NCI-H1694 treated with DMSO at 0.1 percent for 48 hours (cell line): ENCODE measurements at regions not wholly inside any gene's neighbourhood (a gene's known extent, or its start where the extent isn't known, plus 50 kb on each side); places are given as distances from the start of the nearest gene placed in this dataset.

ENCODE experiments used
- DNase-seq: peaks from one replicate; lab custom pipeline; 2025; lab: John Stamatoyannopoulos, UW

DNA sequence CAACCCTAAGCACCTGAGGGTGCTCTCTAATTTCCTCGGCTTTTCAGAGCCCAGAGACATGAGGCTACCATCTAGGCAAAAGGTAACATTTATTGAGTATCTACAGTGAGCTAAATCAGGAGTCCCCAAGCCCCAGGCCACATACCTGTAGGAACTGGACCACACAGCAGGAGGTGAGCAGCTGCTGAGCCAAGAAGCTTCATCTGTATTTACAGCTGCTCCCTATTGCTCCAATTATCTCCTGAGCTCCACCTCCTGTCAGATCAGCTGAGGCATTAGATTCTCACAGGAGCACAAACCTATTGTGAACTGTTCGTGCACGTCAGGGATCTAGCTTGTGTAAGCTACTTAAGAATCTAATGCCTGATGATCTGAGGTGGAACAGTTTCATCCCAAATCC, 70.2 kb downstream of the RND3 start:
- DNase-seq = no peak

DNA sequence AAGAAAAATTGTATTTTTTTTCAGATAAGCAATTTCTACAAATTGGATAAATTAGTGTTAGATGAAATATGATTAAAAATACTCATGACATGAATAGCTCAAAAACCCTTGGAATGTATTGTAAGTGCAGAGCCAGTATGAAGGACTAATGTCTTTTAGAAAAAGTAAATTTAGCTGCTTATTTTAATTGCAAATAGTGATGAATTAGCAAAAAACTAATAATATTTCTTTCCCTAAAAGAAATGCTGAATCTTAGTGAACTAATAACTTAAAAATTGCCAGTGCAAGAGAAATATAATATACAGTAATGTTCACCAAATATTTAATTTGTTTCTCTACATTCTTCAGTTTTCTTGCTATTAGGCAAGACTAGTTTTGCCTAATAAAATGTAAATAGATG, 72.4 kb downstream of the RND3 start:
- no peak for DNase-seq

DNA sequence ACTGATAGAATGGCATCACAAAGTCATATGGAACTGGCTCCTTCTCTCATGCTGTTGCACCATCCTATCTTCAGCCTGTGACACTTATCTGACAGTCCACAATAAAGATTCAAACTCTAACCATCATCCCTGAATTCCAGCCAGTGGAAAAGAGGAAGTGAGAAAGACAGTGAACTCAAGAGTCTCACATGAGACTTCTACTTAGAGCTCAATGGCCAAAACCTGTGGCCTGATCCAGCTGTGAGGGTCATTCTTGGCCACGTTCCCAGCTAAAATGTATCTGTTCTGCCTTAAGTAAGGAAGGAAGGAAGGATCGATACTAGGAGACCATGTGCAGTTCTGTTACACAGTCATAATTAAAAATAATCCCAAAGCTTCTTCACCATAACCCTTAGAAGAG, 73.6 kb downstream of the RND3 start:
- DNase-seq = no peak

DNA sequence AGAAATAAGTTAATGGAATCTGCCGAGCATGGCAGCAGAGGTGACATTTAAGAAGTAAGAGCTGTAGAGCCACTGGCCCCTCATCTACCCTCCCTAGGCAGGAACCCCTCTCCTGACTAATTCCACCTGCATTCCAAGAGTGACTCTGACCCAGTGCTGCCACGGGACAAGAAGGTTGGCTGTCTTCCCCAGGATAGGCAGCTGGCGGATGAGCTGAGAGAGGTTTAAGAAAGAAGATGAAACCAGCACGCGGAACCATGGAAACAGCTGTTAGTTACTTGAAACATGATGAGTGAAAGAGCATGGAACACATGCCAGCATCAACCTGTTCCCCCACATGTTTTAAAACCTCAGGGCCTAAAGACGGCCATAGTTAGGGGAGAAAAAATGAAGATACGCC, 74.1 kb downstream of the RND3 start:
- no peak for DNase-seq

DNA sequence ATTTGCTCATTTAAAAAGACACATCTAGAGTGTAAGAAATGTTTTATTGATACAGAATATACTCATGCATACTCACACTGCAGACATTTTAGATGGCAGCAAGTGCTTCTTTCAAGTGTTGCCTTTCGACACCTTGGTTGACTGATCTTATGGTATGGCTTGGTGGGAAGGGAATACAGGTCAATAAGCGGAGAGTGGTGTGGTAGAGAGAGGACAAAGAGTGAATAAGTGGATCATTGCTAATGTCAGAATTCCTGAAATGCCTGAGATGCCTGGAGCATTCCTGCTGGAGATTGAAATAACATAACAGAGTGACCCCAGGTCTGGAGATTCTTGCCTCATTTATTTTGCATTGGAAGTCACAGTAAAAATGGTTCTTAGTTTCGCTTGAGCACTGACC, 76.7 kb downstream of the RND3 start:
- DNase-seq = no peak

DNA sequence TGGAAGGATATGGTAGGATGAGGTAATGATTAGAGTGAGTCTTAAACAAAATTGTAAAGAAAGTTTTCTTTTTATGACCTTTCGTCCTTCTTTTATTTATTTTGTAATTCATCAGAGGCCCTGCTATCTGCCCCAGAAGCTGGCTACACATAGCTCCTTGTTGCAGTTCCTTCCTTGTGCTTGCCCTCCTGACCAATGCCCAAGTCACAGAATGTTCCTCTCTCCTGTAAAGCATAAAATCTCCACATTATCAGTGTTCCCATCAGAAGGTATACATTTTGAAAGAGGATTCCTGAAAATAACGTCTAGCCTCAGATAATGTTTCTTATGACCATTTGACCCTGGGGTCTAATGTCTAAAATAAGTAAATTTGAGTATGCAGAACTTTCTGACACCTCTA, 78.3 kb downstream of the RND3 start:
- no peak for DNase-seq

DNA sequence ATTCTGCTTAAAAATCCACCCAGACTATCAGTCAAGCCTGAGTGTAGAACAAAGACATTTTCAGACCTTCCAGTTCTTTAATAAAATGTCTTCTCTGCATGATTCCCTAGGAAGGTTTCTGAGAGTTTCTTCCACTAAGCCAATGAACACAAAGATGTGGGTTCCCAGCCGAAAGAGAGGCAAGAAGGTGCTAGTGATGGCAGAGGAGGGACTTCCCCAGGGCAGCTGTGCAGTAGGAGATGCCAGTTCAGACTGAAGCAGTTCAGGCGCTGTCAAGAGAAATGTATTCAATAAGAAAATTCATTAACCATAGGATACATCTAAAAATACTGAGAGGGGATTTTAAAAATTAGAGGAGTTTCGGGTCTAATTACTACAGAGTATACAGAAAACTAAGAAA, 83.3 kb downstream of the RND3 start:
- no peak for DNase-seq

DNA sequence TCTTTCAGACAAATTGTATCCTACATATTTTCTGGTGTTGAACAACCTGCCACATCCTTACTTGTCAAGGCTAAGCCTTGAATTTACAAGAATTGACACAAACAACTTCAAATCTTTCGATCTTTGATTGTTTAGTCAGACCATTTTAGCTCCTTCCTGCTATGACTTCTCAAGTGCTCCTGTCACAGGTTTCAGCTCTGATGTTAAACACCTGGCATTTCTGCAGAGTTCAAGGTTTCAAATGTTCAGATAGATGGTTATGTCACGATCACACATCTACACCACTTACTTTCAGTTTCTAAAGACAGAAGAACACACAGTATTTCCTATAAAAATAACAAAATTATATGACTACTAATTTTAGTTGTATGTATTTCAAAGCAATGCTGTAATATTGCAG, 84.0 kb downstream of the RND3 start:
- no peak for DNase-seq

DNA sequence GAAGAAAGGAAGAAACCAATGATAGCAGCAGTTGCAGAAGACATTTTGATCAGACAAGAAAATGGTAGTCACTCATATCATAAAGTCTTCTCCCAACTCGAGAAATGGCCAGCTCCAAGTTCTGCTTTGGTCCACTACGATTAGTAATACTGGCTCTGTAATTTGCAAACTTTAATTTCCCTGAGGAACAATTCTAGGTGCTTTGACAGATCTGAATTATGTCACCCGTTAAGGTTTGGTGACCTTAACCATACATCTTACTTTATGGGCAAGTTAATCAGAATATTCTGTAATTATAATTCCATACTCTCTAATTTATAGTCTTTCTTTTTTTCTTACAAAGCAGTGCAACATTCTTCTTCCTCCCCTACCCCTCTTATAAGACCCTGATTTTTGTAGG, 84.5 kb downstream of the RND3 start:
- DNase-seq = no peak

DNA sequence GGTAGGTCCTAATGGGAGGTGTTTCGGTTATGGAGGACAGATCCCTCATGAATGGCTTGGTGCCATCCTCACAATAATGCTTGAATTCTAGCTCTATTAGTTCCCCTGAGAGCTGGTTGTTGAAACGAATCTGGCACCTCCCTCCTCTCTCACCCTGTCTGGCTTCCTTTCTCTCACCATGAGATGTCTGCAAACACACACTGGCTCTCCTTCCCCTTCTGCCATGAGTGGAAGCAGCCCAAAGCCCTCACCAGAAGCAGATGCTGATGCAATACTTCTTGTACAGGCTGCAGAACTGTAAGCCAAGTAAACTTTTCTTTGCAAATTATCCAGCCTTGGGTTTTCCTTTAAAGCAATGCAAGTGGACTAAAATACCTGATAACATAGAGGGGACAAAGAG, 86.6 kb downstream of the RND3 start:
- DNase-seq = no peak

DNA sequence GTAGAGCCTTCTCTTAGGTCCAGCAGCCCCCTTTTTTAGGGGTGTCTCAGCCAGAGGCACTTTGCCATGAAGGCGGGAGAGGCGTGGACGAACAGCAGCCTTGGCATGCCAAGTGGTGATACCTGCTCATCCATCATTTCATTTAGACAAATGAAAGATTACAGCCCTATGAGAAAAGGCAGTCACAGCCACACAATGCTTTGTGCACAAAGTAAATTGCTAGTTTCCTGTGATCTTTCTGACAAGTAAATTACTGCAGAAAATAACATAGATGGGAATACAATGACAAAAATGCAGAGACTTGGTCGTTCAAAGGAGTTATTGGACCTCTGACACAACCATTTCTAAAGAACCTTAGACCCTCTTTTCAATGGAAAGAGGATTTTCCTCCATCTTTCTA, 94.9 kb downstream of the RND3 start:
- no peak for DNase-seq

DNA sequence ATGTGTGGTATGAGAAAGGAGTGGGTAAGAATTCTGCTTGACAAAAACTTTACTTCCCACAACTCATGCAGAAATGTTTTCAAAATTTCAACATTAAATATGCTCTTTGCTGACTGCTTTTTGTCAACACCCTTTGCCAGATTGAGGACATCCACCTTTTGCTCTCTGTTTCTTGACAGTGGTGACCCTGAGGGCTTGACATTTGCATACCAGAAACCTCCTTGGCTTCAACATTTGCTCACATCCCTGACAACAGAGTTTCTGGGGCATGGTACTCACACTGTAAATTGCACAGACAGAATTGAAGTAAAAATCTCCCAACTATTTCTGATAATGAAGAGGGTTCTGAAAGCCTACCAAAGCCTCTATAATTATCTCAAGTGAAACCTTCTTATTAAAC, 95.7 kb downstream of the RND3 start:
- no peak for DNase-seq

DNA sequence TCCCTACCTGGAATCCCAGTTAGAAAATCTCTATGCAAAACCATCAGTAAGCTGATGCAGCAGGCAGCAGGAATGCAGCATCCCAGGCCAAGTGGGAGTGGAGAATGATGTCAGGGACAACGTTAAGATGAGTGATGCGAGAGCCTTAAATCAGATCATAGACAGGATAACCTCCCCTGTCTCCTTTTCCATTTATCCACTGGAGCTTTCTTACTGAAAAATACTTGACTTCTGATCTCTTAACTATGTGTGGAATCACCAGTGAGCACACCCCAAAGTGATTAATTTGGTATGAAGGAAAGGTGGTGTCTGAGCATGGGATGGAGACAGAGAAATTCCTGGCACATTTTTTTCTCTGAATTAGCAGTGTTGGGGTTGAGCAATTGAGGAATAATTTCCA, 98.0 kb downstream of the RND3 start:
- DNase-seq = no peak

DNA sequence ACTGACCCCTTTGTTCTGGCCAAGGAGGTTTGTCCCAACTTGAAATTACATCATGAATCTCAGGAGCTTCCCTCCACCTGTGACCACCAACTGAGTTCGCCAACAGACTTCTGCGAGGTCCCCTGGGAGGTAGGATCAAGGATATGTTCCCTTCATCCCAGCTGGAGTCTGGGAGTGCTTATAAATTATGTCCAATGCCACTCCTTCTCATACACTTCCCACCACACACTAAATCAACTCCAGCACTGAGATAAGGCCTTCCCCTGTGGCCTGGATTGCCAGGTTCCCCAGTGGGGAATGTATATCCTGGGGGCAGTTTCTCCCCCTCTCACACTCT, 99.2 kb downstream of the RND3 start:
- no peak for DNase-seq

DNA sequence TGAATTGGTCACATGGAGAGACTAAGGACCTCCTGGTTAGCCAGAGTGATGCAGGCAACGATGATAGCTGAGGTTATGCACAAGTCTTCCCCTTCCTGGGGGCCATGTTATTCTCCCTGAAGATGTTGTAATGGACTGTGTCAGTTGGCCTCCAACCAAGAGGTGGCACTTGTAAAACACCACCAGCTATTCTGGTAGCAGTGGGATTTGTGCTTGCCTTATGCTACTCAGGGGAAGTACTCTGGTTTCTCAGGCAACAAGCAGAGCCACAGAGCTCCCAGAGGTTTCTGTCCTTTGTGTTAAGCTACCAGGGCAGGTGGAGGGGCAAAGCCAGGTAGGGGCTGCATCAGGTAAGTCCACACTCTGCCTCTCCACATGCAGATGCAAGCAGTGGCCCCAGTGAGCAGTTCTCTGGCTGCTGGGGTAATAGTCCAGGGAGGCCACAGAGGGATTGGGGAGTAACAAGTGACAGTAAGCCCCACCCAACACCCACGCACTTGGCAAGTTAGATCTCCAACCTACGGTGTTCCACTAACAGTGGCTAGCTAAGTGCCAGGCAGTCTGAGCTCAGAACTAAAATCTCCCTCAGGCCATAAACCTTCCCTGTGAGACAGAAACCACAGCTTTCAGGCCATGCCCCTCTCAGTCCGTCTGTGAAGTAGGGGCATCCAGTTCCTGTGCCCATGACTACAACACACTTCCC, 99.7 kb downstream of the RND3 start:
- no peak for DNase-seq

DNA sequence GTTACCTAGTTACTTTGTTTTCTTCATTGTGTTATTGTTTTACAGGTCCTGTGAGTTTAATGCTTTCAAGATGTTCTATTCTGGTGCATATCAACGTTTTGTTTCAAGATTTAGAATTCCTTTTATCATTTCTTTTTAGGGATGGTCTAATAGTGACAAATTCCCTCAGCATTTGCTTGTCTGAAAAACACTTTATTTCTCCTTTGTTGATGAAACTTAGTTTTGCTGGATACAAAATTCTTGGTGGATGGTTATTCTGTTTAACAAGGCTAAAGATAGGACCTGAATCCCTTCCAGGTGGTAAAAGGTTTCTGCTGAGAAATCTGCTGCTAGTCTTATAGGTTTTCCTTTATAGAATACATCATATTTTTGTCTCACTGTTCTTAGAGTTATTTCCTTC, 102.3 kb downstream of the RND3 start:
- no peak for DNase-seq

DNA sequence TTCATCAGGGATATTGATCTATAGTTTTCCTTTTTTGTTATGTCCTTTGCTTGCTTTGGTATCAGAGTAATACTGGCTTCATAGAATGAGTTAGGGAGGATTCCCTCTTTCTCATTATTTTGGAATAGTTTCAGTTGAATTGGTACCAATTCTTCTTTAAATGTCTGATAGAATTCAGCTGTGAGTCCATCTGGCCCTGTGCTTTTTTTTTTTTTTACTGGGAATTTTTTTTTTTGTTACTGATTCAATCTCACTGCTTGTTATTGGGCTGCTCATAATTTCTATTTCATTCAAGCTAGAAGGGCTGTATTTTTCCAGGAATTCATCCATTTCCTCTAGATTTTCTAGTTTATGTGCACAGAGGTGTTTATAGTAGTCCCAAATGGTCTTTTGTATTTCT, 103.9 kb downstream of the RND3 start:
- no peak for DNase-seq

DNA sequence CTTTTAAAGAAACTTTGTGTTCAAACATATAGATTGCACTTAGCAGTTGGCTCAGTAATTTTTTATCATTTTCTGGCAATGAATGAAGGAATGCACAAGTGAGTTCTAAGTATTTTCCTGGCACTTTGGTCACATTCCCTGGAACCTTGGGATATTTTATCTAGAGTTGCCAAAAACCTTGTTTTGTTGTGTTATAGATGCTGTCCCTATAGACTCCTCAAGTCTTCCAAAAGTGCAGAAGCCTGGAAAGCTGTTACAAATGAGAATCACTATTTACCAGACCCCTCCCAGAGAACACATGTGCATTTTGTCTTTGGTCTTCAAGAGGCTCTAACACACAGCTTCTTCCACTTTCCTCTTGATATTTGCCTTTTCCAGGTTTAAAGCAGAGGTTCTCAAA, 108.3 kb downstream of the RND3 start:
- no peak for DNase-seq

DNA sequence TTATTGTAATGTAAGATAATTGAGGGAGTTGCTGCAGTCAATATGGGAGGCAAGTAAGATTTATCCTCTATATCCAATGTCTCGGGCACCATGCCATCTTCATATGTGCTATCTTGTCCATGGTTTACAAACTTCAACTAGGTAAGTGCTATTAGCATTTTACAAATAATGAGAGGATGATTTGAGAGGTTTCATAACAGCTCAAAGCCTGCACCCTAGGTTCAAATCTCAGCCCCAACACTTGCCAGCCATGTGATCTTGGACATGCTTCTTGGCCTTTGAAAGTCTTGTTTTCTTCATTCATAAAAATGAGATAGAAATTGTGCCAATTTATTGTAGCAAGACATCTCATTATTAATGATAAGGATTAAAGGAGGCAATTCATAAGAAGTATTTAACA, 108.8 kb downstream of the RND3 start:
- DNase-seq = no peak

DNA sequence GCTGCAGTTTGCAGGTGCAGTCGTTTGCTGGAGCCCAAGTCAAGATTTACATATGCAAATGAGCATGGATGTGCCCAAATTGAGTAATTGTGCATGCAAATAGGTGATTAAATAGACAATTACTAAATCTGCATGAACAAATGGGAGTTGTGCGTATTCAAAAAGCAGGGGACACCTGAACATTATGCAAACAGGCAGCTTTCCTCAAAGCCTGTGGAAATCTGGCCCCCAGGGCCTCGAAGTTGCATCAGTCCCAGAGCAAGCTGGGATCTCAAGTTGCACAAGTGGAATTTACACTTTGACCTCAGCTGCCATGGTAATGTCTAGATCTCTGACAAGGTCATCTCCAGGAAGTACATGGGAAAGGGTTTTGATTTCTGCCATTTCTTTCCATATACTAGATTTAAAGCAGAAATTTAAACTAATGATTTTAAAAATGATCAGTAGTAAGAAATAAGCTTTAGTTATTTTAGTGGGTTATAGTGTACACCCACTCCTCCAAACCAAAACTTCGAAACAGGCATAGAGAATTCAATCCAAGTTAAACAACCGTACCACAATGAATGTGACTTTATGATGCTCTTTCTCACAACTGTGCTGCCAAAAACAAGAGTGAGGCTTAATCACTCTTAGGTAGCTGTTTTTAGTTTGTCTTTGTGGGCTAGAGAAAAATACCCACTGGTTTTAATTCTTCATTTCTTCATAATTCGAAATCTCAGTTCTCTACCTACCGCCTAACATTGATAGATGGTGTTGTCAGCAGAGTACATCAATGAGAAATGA, 110.7 kb downstream of the RND3 start:
- DNase-seq = no peak

DNA sequence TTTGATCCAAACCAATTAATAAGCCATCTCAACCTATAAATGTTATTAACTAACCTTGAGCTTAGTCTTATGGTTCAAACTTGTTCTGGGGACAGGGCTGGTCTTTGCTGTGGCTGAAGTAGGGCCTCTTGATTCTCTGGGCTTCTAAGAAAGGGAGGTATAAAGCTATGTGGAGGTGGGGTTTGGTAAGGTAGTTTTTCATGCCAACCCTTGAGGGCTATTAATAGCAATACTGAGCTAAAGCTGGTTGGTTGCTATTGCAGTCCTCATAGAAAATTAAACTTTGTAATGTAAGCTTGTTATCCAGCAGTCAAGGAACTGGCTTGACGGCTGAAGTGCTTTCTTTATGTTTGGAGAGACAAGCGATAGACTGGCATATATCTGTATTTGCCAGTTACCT, 112.1 kb downstream of the RND3 start:
- DNase-seq = no peak

DNA sequence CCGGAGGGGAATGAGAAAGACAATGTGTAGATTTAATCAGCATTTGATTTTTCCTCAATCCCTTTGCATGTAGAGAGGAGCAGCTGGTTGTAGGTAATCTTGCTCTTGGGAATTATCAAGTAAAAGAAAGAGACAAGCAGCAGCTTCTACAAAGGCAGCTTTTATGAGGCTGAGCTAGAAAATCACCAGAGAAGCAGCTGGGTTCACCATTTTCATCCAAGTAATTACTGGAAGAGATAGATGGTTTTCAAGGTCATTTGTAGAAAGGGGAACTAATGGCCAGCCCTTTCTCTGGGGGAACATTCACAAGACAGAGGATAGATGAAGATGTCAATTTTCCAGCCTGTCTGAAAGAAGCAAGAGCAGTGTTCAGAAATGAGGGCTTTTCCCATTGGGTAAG, 113.0 kb downstream of the RND3 start:
- DNase-seq = no peak

DNA sequence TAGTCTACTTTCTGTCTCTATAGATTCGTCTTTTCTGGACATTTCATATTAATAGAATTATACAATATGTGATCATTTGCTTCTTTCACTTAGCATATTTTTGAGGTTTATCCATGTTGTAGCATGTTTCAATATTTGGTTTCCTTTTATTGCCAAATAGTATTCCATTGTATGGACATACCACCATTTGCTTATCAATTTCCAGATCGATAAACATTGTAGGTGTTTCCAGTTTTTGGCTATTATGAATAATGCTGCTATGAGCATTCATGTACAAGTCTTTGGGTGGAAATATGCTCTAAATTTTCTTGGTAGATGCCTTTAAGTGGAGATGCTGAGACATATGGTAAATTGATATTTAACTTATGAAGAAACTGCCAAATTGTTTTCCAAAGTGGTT, 114.1 kb downstream of the RND3 start:
- DNase-seq = no peak
